ENCODE measurements at regions not wholly inside any gene's neighbourhood (a gene's known extent, or its start where the extent isn't known, plus 50 kb on each side); places are given as distances from the start of the nearest gene placed in this dataset.

DNA sequence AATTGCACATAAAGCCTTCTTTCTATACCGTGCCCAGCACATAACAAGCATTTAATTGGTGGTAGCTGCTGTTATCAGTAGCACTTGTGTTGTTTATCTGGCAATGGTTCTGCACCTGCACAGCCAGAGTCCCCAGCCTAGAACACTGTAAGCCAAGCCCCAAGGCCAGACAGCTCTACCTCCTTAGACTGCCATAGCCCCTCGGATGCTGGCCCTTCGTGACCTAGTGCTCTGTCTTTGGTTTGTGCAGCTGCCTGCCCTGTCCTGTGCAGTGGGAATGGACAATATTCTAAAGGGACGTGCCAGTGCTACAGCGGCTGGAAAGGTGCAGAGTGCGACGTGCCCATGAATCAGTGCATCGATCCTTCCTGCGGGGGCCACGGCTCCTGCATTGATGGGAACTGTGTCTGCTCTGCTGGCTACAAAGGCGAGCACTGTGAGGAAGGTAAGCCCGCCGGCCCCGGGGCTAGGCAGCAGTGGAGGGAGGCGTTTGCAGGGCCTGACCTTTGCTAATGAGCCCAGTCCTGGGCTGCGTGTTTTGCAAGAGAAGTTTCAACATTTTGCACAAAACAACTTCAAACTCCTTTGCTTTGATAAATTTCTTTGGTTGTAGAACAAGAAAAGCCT is 173.3 kb upstream of the WWC1 start:
- Histone ChIP-seq H3K27me3 (replicated peaks; ENCODE audit: insufficient read depth) (no peaks in the 10 kb centered on the region), H3K79me2 (ENCODE audit: insufficient read depth) (no peaks in the 10 kb centered on the region), H3K4me2 (ENCODE audit: unreplicated experiment) (no peak overlapping the region), H3K9me3 (ENCODE audit: low read depth) (no peaks in the 10 kb centered on the region), H2AFZ (no peak overlapping the region), H3K9me2 (ENCODE audit: insufficient read depth) (0 out of 2 replicates have a peak, but pooled peaks cover 3% of the 10 kb centered on the region), H3K9ac (no peak overlapping the region), H4K20me1 (ENCODE audit: insufficient read depth) (no peaks in the 10 kb centered on the region), H3K4me3 (no peak overlapping the region), H3K36me3 (ENCODE audit: low read depth) (peaks cover 19% of the 10 kb centered on the region; the same call in 1 of the 2 replicates), H3F3A (ENCODE audit: insufficient read depth) (no peaks in the 10 kb centered on the region), H3K27ac (no peak overlapping the region), H3K4me1 (ENCODE audit: insufficient read depth) (peaks cover 4% of the 10 kb centered on the region)
- DNase-seq = no peak
- in situ Hi-C loops (cut with MboI) = no loop called here
- TF ChIP-seq EZH2 (IDR thresholded peaks at IDR 0.05; ENCODE audit: insufficient read depth, poor library complexity, severe bottlenecking) (no peak), EZH2phosphoT487 (IDR thresholded peaks at IDR 0.05; ENCODE audit: insufficient read depth, low read depth) (no peak)
- 80 to 83% methylated on average over 16 of the region's 16 CpGs for WGBS, 2 experiments (ENCODE audit: low coverage in 1 of 2, low lambda C conversion rate in 2 of 2, missing lambda C conversion rate in 2 of 2)

DNA sequence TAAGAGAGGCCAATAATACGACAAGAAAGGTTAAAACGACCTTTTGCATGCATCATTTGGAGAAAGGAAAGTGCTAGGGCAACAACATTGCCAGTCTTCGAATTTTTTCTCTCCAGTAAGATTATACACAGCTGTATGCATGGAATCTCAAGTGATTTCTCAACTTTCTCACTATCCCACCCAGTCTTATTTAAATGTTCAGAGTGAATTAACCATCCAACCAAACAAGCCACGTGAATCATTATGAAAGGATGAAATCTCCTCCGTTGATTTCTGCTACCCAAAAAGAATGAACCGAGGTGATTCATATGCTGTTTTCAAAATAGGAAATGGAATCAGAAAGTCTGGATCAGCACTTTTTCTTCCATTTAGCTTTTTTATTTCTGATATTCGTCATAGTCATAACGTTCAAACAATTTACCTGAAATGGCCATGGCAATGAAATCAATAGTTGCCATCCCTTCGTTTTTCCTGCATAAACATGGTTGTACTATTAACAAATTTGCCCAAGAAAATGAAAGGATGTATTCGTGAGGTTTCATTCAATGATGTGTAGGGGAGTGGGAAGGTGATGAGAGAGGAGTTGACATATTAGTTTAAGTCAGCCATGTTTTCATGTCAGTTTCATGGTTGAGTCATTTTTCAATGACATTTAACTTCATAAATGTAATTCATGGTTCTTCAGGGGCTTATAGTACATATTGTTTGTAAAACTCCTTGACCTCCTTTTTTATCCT is 170.9 kb upstream of the WWC1 start:
- peak; percentile 50 for DNase-seq
- WGBS, 2 experiments (ENCODE audit: low coverage in 1 of 2, low lambda C conversion rate in 2 of 2, missing lambda C conversion rate in 2 of 2) = 56 to 61% methylated on average over 10 of the region's 10 CpGs
- no peaks in the 10 kb centered on the region for H3K79me2 ChIP-seq (ENCODE audit: insufficient read depth)
- 0 out of 2 replicates have a peak overlapping the region, but pooled peaks have one; percentile 5 for H3K27ac ChIP-seq
- in situ Hi-C loops (cut with MboI) = no loop called here
- no peaks in the 10 kb centered on the region for H3K9me3 ChIP-seq (ENCODE audit: low read depth)
- H2AFZ ChIP-seq = no peak overlapping the region
- peak overlapping the region; percentile 23 for H3K4me2 ChIP-seq (ENCODE audit: unreplicated experiment)
- H3K4me1 ChIP-seq (ENCODE audit: insufficient read depth) = peaks cover 14% of the 10 kb centered on the region
- H3K9ac ChIP-seq = no peak overlapping the region
- peaks cover 18% of the 10 kb centered on the region; the same call in 1 of the 2 replicates for H3K36me3 ChIP-seq (ENCODE audit: low read depth)
- no peaks in the 10 kb centered on the region for H3K27me3 ChIP-seq (replicated peaks; ENCODE audit: insufficient read depth)
- H3F3A ChIP-seq (ENCODE audit: insufficient read depth) = no peaks in the 10 kb centered on the region
- TF ChIP-seq EZH2phosphoT487 (IDR thresholded peaks at IDR 0.05; ENCODE audit: insufficient read depth, low read depth) = no peak
- no peak for TF ChIP-seq EZH2 (IDR thresholded peaks at IDR 0.05; ENCODE audit: insufficient read depth, poor library complexity, severe bottlenecking)
- H4K20me1 ChIP-seq (ENCODE audit: insufficient read depth) = no peaks in the 10 kb centered on the region
- H3K9me2 ChIP-seq (ENCODE audit: insufficient read depth) = 0 out of 2 replicates have a peak, but pooled peaks cover 3% of the 10 kb centered on the region
- no peak overlapping the region for H3K4me3 ChIP-seq

DNA sequence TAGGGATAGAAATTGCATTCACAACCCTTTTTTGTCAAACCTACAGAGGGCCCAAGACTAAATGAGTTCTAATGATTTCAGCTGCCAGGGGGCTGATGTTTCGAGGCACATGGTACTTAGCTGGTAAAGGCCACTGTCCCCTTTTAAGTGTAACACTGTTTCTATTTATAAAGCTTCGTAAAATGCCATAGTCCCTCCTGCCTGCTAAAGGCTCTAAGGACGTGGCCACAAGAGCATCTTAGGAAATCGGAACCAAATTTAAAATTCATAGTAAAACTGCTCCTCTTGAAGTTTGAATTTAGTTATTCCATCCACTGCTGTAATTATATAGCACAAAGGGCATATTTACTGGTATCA is 170.3 kb upstream of the WWC1 start:
- WGBS, 2 experiments (ENCODE audit: low coverage in 1 of 2, low lambda C conversion rate in 2 of 2, missing lambda C conversion rate in 2 of 2) = 79 to 85% methylated on average over 4 of the region's 4 CpGs
- Histone ChIP-seq H3K27ac (no peak overlapping the region), H3K4me3 (no peak overlapping the region), H2AFZ (no peak overlapping the region), H3K36me3 (ENCODE audit: low read depth) (peaks cover 23% of the 10 kb centered on the region; the same call in 1 of the 2 replicates), H3F3A (ENCODE audit: insufficient read depth) (no peaks in the 10 kb centered on the region), H3K79me2 (ENCODE audit: insufficient read depth) (no peaks in the 10 kb centered on the region), H3K4me1 (ENCODE audit: insufficient read depth) (peaks cover 14% of the 10 kb centered on the region), H3K9me2 (ENCODE audit: insufficient read depth) (0 out of 2 replicates have a peak, but pooled peaks cover 3% of the 10 kb centered on the region), H4K20me1 (ENCODE audit: insufficient read depth) (no peaks in the 10 kb centered on the region), H3K27me3 (replicated peaks; ENCODE audit: insufficient read depth) (no peaks in the 10 kb centered on the region), H3K4me2 (ENCODE audit: unreplicated experiment) (no peak overlapping the region), H3K9ac (no peak overlapping the region), H3K9me3 (ENCODE audit: low read depth) (no peaks in the 10 kb centered on the region)
- DNase-seq = no peak
- TF ChIP-seq EZH2 (IDR thresholded peaks at IDR 0.05; ENCODE audit: insufficient read depth, poor library complexity, severe bottlenecking) (no peak), EZH2phosphoT487 (IDR thresholded peaks at IDR 0.05; ENCODE audit: insufficient read depth, low read depth) (no peak)
- in situ Hi-C loops (cut with MboI) = no loop called here

DNA sequence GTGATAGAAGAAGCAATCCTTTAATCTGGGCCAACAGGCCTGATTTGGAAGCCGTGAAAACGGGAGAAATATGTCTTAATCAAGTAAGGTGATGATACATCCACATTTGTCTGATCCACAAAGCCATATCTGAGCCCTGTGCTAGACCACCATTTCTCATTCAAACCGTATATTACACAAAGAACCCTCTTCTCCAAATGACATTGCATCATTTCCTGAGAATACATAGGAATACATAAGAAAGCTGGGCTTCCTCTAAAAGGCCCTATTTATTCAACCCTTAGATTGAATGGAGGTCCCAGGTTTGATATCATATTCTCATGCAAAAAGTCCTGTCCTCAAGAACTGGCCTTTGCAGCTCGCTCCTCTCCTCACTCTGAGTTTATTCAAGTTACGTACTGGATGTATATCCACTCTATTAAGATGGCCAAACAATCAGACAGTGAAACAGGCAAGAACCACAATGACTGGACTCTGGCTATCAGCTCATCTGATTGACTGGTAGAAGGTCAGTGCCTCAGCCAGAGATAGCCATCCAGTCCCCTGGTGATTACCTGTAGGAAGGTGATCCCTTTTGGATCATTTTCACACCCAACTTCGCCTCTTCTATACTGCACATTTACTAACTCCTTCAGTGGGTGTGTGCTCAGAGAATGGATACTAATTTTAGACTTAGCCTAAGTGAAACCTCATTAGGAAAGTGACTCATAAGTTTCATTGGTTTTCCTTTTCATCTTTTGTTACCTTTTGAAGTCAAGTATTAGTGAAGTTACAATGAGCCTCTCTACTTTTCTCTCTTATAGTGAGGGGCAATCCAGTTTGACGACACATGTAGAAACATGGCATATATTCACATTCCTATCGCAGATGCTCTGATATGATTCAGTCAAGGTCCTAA is 167.6 kb upstream of the WWC1 start:
- Histone ChIP-seq H3K9ac (no peak overlapping the region), H3K4me2 (ENCODE audit: unreplicated experiment) (no peak overlapping the region), H3K9me2 (ENCODE audit: insufficient read depth) (0 out of 2 replicates have a peak, but pooled peaks cover 3% of the 10 kb centered on the region), H3F3A (ENCODE audit: insufficient read depth) (no peaks in the 10 kb centered on the region), H3K27me3 (replicated peaks; ENCODE audit: insufficient read depth) (no peaks in the 10 kb centered on the region), H3K79me2 (ENCODE audit: insufficient read depth) (no peaks in the 10 kb centered on the region), H3K27ac (no peak overlapping the region), H2AFZ (no peak overlapping the region), H4K20me1 (ENCODE audit: insufficient read depth) (no peaks in the 10 kb centered on the region), H3K9me3 (ENCODE audit: low read depth) (no peaks in the 10 kb centered on the region), H3K36me3 (ENCODE audit: low read depth) (peaks cover 36% of the 10 kb centered on the region; the same call in 1 of the 2 replicates), H3K4me1 (ENCODE audit: insufficient read depth) (peaks cover 14% of the 10 kb centered on the region), H3K4me3 (no peak overlapping the region)
- 80 to 81% methylated on average over 8 of the region's 8 CpGs for WGBS, 2 experiments (ENCODE audit: low coverage in 1 of 2, low lambda C conversion rate in 2 of 2, missing lambda C conversion rate in 2 of 2)
- no peak for DNase-seq
- TF ChIP-seq EZH2phosphoT487 (IDR thresholded peaks at IDR 0.05; ENCODE audit: insufficient read depth, low read depth) (no peak), EZH2 (IDR thresholded peaks at IDR 0.05; ENCODE audit: insufficient read depth, poor library complexity, severe bottlenecking) (no peak)
- in situ Hi-C loops (cut with MboI) = no loop called here
